ENCODE measurements at regions not wholly inside any gene's neighbourhood (a gene's known extent, or its start where the extent isn't known, plus 50 kb on each side); places are given as distances from the start of the nearest gene placed in this dataset.

- TF ChIP-seq ARNT (IDR thresholded peaks at IDR 0.05): no peak
- TF ChIP-seq JUN (IDR thresholded peaks at IDR 0.05; ENCODE audit: borderline replicate concordance, low read depth, low read length): no peak
- TF ChIP-seq JUN (CRISPR knock-in tag; IDR thresholded peaks at IDR 0.05; ENCODE audit: borderline replicate concordance): no peak
- TF ChIP-seq, protein P1, sequence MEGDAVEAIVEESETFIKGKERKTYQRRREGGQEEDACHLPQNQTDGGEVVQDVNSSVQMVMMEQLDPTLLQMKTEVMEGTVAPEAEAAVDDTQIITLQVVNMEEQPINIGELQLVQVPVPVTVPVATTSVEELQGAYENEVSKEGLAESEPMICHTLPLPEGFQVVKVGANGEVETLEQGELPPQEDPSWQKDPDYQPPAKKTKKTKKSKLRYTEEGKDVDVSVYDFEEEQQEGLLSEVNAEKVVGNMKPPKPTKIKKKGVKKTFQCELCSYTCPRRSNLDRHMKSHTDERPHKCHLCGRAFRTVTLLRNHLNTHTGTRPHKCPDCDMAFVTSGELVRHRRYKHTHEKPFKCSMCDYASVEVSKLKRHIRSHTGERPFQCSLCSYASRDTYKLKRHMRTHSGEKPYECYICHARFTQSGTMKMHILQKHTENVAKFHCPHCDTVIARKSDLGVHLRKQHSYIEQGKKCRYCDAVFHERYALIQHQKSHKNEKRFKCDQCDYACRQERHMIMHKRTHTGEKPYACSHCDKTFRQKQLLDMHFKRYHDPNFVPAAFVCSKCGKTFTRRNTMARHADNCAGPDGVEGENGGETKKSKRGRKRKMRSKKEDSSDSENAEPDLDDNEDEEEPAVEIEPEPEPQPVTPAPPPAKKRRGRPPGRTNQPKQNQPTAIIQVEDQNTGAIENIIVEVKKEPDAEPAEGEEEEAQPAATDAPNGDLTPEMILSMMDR (IDR thresholded peaks at IDR 0.05 in 2 of 3, conservative IDR thresholded peaks at IDR 0.05 in 1 of 3; ENCODE audit: insufficient read depth in 2 of 3, low read depth in 1 of 3, low read length in 3 of 3): no peak
- TF ChIP-seq, protein P2, sequence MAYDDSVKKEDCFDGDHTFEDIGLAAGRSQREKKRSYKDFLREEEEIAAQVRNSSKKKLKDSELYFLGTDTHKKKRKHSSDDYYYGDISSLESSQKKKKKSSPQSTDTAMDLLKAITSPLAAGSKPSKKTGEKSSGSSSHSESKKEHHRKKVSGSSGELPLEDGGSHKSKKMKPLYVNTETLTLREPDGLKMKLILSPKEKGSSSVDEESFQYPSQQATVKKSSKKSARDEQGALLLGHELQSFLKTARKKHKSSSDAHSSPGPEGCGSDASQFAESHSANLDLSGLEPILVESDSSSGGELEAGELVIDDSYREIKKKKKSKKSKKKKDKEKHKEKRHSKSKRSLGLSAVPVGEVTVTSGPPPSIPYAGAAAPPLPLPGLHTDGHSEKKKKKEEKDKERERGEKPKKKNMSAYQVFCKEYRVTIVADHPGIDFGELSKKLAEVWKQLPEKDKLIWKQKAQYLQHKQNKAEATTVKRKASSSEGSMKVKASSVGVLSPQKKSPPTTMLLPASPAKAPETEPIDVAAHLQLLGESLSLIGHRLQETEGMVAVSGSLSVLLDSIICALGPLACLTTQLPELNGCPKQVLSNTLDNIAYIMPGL (CRISPR knock-in tag; IDR thresholded peaks at IDR 0.05): no peak
- no peak for TF ChIP-seq SP1 (CRISPR knock-in tag; IDR thresholded peaks at IDR 0.05)
- TF ChIP-seq ARID3B (CRISPR knock-in tag; IDR thresholded peaks at IDR 0.05; ENCODE audit: borderline replicate concordance): no peak
- no peak for TF ChIP-seq REST (IDR thresholded peaks at IDR 0.05; ENCODE audit: borderline replicate concordance)
- TF ChIP-seq REST (CRISPR knock-in tag; IDR thresholded peaks at IDR 0.05; ENCODE audit: low read depth): no peak
- no peak for TF ChIP-seq SMARCB1 (IDR thresholded peaks at IDR 0.05; ENCODE audit: insufficient read length, low read depth)
- no peak for TF ChIP-seq FOXP1 (CRISPR knock-in tag; IDR thresholded peaks at IDR 0.05)
- TF ChIP-seq, protein P3, sequence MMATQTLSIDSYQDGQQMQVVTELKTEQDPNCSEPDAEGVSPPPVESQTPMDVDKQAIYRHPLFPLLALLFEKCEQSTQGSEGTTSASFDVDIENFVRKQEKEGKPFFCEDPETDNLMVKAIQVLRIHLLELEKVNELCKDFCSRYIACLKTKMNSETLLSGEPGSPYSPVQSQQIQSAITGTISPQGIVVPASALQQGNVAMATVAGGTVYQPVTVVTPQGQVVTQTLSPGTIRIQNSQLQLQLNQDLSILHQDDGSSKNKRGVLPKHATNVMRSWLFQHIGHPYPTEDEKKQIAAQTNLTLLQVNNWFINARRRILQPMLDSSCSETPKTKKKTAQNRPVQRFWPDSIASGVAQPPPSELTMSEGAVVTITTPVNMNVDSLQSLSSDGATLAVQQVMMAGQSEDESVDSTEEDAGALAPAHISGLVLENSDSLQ (IDR thresholded peaks at IDR 0.05): no peak
- no peak for TF ChIP-seq POLR2A (conservative IDR thresholded peaks at IDR 0.05)
- TF ChIP-seq, protein P4, sequence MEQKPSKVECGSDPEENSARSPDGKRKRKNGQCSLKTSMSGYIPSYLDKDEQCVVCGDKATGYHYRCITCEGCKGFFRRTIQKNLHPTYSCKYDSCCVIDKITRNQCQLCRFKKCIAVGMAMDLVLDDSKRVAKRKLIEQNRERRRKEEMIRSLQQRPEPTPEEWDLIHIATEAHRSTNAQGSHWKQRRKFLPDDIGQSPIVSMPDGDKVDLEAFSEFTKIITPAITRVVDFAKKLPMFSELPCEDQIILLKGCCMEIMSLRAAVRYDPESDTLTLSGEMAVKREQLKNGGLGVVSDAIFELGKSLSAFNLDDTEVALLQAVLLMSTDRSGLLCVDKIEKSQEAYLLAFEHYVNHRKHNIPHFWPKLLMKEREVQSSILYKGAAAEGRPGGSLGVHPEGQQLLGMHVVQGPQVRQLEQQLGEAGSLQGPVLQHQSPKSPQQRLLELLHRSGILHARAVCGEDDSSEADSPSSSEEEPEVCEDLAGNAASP (IDR thresholded peaks at IDR 0.05): no peak
- TF ChIP-seq ZNF165 (CRISPR knock-in tag; IDR thresholded peaks at IDR 0.05; ENCODE audit: borderline replicate concordance): no peak
- no peak for TF ChIP-seq ELF1 (tag; IDR thresholded peaks at IDR 0.05)
Measured at GRCh38 chr14:52125885-52126284, 57.0 kb upstream of the NID2 start.
